Cardiac fibroblast (primary cell): ENCODE measurements at regions not wholly inside any gene's neighbourhood (a gene's known extent, or its start where the extent isn't known, plus 50 kb on each side); places are given as distances from the start of the nearest gene placed in this dataset.
"Not testable (repeated sequence)": the region's sequence is repeated elsewhere in the genome, so short reads cannot be mapped to it uniquely, and the experiment has no call there.

Experiments used
- DNase-seq, 2 donors: peaks; one replicate each; pipeline versions ENCODE4 v3.0.0 to v3.0.0-alpha.2; 2010; ENCODE audit warnings: low read depth in 2 of 2
- H3K4me3 ChIP-seq, 2 donors: replicated peaks in 1 of 2; 1 replicate in 1 of 2; 2 replicates in 1 of 2; pipeline ENCODE4 v1.5.1; 2011; ENCODE audit warnings: low read depth in 2 of 2, low read length in 2 of 2, mild to moderate bottlenecking in 2 of 2, moderate library complexity in 1 of 2
- TF ChIP-seq, protein P1 (sequence below): IDR thresholded peaks from one replicate; pipeline ENCODE4 v1.5.1; 2011; ENCODE audit warnings: low read depth, mild to moderate bottlenecking, low read length, inconsistent platforms

DNA sequence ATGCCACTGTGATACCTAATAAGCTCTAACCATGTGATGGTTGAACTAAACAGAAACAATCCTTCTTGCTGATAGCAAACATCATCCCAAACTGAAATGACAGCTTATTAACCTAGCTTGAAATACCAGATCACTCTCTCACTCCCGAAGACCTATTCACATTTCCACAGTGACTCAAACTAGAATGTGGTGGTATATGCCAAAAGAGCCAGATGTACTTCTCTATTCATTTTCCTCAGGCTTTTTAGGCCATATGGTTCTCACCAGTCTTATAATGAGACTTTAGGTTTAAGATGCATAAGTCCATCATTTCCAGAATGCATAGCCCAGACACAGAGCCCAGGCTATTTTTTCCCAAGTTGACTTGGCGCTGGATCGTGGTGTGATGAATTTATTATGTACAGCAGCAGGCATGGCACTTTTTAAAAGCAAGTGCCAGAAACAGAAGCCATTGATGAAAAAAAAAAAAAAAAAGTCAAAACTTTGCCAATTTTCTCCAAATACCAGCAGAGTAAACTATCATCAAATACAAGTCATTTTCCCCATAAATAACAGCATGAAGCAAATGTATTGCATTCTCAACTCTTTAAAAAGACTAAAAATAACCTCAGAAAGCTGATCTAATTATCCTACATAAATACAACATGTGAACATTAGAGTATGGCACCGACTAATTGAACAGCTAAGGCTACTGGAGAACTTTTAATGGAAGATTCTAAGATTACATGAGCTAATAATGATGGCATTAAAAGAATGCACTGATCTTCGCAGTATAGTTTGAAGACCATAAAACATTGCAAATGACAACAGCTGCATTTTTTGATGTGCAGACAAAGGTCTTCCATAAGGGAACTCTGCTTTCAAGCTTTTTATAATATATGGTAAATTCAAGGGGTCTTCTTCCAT lies 365.4 kb downstream of the LRRIQ3 start:
- no peak for DNase-seq
- no peak overlapping the region for H3K4me3 ChIP-seq
- TF ChIP-seq, protein P1, sequence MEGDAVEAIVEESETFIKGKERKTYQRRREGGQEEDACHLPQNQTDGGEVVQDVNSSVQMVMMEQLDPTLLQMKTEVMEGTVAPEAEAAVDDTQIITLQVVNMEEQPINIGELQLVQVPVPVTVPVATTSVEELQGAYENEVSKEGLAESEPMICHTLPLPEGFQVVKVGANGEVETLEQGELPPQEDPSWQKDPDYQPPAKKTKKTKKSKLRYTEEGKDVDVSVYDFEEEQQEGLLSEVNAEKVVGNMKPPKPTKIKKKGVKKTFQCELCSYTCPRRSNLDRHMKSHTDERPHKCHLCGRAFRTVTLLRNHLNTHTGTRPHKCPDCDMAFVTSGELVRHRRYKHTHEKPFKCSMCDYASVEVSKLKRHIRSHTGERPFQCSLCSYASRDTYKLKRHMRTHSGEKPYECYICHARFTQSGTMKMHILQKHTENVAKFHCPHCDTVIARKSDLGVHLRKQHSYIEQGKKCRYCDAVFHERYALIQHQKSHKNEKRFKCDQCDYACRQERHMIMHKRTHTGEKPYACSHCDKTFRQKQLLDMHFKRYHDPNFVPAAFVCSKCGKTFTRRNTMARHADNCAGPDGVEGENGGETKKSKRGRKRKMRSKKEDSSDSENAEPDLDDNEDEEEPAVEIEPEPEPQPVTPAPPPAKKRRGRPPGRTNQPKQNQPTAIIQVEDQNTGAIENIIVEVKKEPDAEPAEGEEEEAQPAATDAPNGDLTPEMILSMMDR: no peak

DNA sequence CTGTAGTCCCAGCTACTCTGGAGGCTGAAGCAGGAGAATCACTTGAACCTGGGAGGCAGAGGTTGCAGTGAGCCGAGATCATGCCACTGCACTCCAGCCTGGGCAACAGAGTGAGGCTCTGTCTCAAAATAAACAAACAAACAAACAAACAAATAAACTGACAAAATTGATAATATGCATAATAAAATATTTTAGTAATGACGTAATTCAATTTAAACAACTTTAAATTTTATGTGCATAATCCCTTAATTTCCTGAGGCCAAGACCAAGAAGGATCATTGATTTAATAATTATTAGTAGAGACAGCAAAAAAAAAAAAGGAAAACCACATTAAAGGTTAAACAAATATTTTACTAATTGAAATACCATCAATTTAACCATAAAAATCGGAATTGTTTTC lies 370.7 kb downstream of the LRRIQ3 start:
- DNase-seq: not testable (repeated sequence)

DNA sequence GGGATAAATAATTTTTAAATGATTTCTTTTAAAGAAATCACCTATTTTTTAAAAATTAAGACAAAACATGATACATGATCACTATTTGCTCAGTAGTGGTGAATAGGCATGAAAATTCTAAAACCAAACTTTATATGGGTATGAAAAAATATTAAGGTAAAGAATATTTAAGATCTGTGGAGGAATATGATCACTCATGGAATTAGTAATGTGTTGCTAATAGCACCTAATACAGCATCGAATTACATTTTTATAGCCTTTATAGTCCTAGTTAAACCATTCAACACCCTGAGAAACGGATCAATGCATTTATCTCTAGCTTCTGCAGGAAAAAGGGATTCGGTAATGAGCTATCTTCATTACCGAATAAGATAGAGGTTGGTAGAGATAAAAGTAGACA lies 373.9 kb downstream of the LRRIQ3 start:
- TF ChIP-seq, protein P1: no peak
- H3K4me3 ChIP-seq: no peak overlapping the region
- no peak for DNase-seq

More for the DNA sequence above, 370.7 kb downstream of the LRRIQ3 start:
- not testable (repeated sequence) for H3K4me3 ChIP-seq

DNA sequence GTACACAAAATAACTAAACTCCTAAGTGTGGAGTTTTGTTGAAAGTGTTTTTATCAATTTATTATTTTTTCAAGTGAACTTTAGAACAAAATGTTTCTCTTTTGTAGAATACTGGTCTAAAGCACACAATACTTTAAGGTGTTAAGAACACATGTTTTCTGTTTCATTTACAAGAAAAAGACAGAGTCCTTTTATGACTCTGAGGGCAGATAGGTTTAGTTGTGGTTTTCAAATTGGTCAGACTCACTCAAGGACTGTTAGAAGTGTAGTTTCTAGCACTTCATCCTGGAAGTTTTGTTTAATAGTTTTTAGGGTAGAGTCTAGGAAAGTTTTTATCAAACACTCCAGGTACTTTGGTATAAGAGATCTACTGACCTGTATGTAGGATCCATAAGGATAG lies 376.5 kb downstream of the LRRIQ3 start:
- no peak overlapping the region for H3K4me3 ChIP-seq
- TF ChIP-seq, protein P1: no peak
- DNase-seq: no peak

DNA sequence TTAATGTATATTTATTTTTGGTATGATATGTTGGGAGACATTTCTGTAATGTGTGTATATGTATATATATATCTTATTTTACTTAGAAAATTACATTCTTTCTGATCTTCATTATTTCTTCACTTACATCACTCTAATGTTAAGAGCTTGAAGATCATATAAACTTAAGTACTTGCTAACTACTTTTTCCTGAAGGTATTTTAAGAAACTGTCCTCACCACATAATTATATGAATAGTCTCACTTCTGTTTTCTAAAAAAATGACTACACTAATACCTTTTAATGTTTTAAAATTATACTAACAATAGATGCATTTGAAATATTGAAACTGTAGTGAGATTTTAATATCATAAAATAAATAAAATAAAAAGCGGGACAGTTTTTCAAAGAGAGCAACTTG lies 377.1 kb downstream of the LRRIQ3 start:
- no peak for DNase-seq
- TF ChIP-seq, protein P1: no peak
- H3K4me3 ChIP-seq: no peak overlapping the region

DNA sequence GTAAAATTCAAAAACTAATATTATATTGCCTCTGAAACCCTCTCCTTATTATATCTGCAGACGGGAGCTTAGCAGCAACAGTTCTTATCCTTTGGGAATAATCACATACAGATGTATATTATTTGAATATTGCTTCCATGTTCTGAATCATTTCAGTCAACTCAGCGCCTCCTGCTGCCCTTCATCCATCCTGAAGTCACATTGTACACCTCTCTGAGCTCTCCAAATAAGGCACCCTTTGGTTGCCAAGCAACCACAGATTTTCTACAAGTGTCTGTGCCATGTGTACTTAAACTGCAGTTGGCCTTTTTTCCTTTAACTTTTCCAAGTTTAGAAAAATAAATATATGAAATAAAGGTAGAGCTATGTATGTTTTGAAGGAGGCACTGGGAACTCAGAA lies 384.3 kb downstream of the LRRIQ3 start:
- TF ChIP-seq, protein P1: no peak
- H3K4me3 ChIP-seq: no peak overlapping the region
- DNase-seq: no peak

DNA sequence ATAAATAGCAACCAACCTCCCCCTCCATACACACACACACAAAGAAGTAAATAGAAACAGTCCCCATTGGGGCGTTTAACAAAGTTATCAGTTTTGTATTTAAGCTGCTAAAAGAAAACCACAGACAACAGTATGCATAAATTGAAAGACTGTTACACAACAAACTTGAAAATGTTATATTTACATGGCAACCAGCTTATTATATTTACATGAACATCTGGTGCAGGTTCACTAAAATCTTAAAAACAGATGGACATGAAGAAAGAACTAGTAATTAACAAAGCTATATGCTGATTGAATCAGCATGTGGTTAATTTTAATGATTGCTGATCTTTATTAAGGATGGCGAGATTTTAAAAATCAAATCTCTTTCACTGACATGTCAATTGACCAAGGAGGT lies 384.7 kb downstream of the LRRIQ3 start:
- no peak for DNase-seq
- TF ChIP-seq, protein P1: no peak
- no peak overlapping the region for H3K4me3 ChIP-seq
